T-helper 17 cell (primary cell): ENCODE measurements at regions not wholly inside any gene's neighbourhood (a gene's known extent, or its start where the extent isn't known, plus 50 kb on each side); places are given as distances from the start of the nearest gene placed in this dataset.

ENCODE experiments used
- ATAC-seq: fragments of 150-1000 bp; cut with Tn5 transposase; 2 replicates; pipeline ENCODE4 v1.10.0; 2021; ENCODE audit warnings: mild to moderate bottlenecking, moderate library complexity
- DNase-seq, 3 donors: peaks; one replicate each; pipeline versions ENCODE4 v3.0.0 to v3.0.0-alpha.2; 2020 to 2021
- H3K9me3 ChIP-seq: one replicate; pipeline ENCODE4 v1.7.0; 2013; ENCODE audit warnings: low read length, mild to moderate bottlenecking; ENCODE audit not compliant: control insufficient read depth, poor library complexity, severe bottlenecking
- H3K27ac Mint-ChIP-seq: one replicate; pipeline ENCODE4 v1.8.0; 2022; ENCODE audit warnings: mild to moderate bottlenecking, moderate library complexity, mixed read lengths
- H3K27me3 Mint-ChIP-seq: one replicate; pipeline ENCODE4 v1.8.0; 2022; ENCODE audit warnings: mixed read lengths
- H3K36me3 Mint-ChIP-seq: one replicate; pipeline ENCODE4 v1.8.0; 2022; ENCODE audit warnings: low read depth, mixed read lengths
- H3K4me1 Mint-ChIP-seq: one replicate; pipeline ENCODE4 v1.8.0; 2022; ENCODE audit warnings: mild to moderate bottlenecking, mixed read lengths
- H3K4me3 Mint-ChIP-seq: one replicate; pipeline ENCODE4 v1.8.0; 2022; ENCODE audit warnings: mild to moderate bottlenecking, moderate library complexity, mixed read lengths

GRCh38 chr7:32150039-32150438 lies 79.8 kb upstream of the PDE1C start:
- Mint-ChIP-seq H3K27me3 (no peaks in the 10 kb centered on the region), H3K4me1 (no peaks in the 10 kb centered on the region), H3K36me3 (no peaks in the 10 kb centered on the region), H3K4me3 (no peak overlapping the region), H3K27ac (no peak overlapping the region)
- DNase-seq: no peak
- H3K9me3 ChIP-seq: no peaks in the 10 kb centered on the region
- no peak for ATAC-seq

- ATAC-seq: no peak
Observed at GRCh38 chr7:32147546-32148268, 77.5 kb upstream of the PDE1C start.

GRCh38 chr7:32145911-32146310 lies 75.7 kb upstream of the PDE1C start:
- Mint-ChIP-seq H3K4me1 (no peaks in the 10 kb centered on the region), H3K27me3 (no peaks in the 10 kb centered on the region), H3K27ac (no peak overlapping the region), H3K4me3 (no peak overlapping the region), H3K36me3 (no peaks in the 10 kb centered on the region)
- ATAC-seq (no peak), DNase-seq (no peak)
- no peaks in the 10 kb centered on the region for H3K9me3 ChIP-seq

More at GRCh38 chr7:32147546-32148268, 77.5 kb upstream of the PDE1C start:
- H3K9me3 ChIP-seq: no peaks in the 10 kb centered on the region
- no peak overlapping the region for H3K27ac Mint-ChIP-seq
- no peaks in the 10 kb centered on the region for H3K4me1 Mint-ChIP-seq
- no peaks in the 10 kb centered on the region for H3K27me3 Mint-ChIP-seq
- no peaks in the 10 kb centered on the region for H3K36me3 Mint-ChIP-seq
- H3K4me3 Mint-ChIP-seq: no peak overlapping the region
- no peak for DNase-seq

- Mint-ChIP-seq H3K4me3 (no peak overlapping the region), H3K27ac (no peak overlapping the region)
- ATAC-seq: no peak
Observed at GRCh38 chr7:32144676-32145075, 74.5 kb upstream of the PDE1C start.

GRCh38 chr7:32143301-32143700 lies 73.1 kb upstream of the PDE1C start:
- Mint-ChIP-seq H3K4me1 (no peaks in the 10 kb centered on the region), H3K4me3 (no peak overlapping the region), H3K27ac (no peak overlapping the region), H3K27me3 (no peaks in the 10 kb centered on the region), H3K36me3 (no peaks in the 10 kb centered on the region)
- no peaks in the 10 kb centered on the region for H3K9me3 ChIP-seq
- ATAC-seq (no peak), DNase-seq (no peak)

More at GRCh38 chr7:32144676-32145075, 74.5 kb upstream of the PDE1C start:
- H3K36me3 Mint-ChIP-seq: no peaks in the 10 kb centered on the region
- H3K27me3 Mint-ChIP-seq: no peaks in the 10 kb centered on the region
- H3K9me3 ChIP-seq: no peaks in the 10 kb centered on the region
- H3K4me1 Mint-ChIP-seq: no peaks in the 10 kb centered on the region
- DNase-seq: no peak

- H3K27me3 Mint-ChIP-seq: no peaks in the 10 kb centered on the region
- H3K36me3 Mint-ChIP-seq: no peaks in the 10 kb centered on the region
- no peaks in the 10 kb centered on the region for H3K4me1 Mint-ChIP-seq
- no peak for DNase-seq
- H3K27ac Mint-ChIP-seq: no peak overlapping the region
- no peaks in the 10 kb centered on the region for H3K9me3 ChIP-seq
- no peak for ATAC-seq
- H3K4me3 Mint-ChIP-seq: no peak overlapping the region
Observed at GRCh38 chr7:32142649-32143048, 72.4 kb upstream of the PDE1C start.

GRCh38 chr7:32140210-32140939 lies 70.2 kb upstream of the PDE1C start:
- Mint-ChIP-seq H3K36me3 (no peaks in the 10 kb centered on the region), H3K27me3 (no peaks in the 10 kb centered on the region), H3K4me3 (no peak overlapping the region), H3K4me1 (no peaks in the 10 kb centered on the region), H3K27ac (no peak overlapping the region)
- no peaks in the 10 kb centered on the region for H3K9me3 ChIP-seq
- DNase-seq (no peak), ATAC-seq (no peak)

- no peaks in the 10 kb centered on the region for H3K27me3 Mint-ChIP-seq
- H3K4me3 Mint-ChIP-seq: no peak overlapping the region
- no peak overlapping the region for H3K27ac Mint-ChIP-seq
- no peaks in the 10 kb centered on the region for H3K36me3 Mint-ChIP-seq
- H3K4me1 Mint-ChIP-seq: no peaks in the 10 kb centered on the region
- no peaks in the 10 kb centered on the region for H3K9me3 ChIP-seq
- ATAC-seq (no peak), DNase-seq (no peak)
Observed at GRCh38 chr7:32137059-32137458, 66.9 kb upstream of the PDE1C start.

GRCh38 chr7:32131091-32131490 lies 60.9 kb upstream of the PDE1C start:
- no peaks in the 10 kb centered on the region for H3K9me3 ChIP-seq

GRCh38 chr7:32126843-32127242 lies 56.6 kb upstream of the PDE1C start:
- H3K27ac Mint-ChIP-seq: no peak overlapping the region

More at GRCh38 chr7:32131091-32131490, 60.9 kb upstream of the PDE1C start:
- ATAC-seq (no peak), DNase-seq (no peak)
- no peak overlapping the region for H3K27ac Mint-ChIP-seq
- H3K4me1 Mint-ChIP-seq: no peaks in the 10 kb centered on the region
- no peaks in the 10 kb centered on the region for H3K36me3 Mint-ChIP-seq
- H3K27me3 Mint-ChIP-seq: no peaks in the 10 kb centered on the region
- no peak overlapping the region for H3K4me3 Mint-ChIP-seq

More at GRCh38 chr7:32126843-32127242, 56.6 kb upstream of the PDE1C start:
- H3K4me1 Mint-ChIP-seq: no peaks in the 10 kb centered on the region
- ATAC-seq (no peak), DNase-seq (no peak)
- H3K4me3 Mint-ChIP-seq: no peak overlapping the region
- no peaks in the 10 kb centered on the region for H3K27me3 Mint-ChIP-seq
- H3K36me3 Mint-ChIP-seq: no peaks in the 10 kb centered on the region
- H3K9me3 ChIP-seq: no peaks in the 10 kb centered on the region
